ENCODE measurements at regions not wholly inside any gene's neighbourhood (a gene's known extent, or its start where the extent isn't known, plus 50 kb on each side); places are given as distances from the start of the nearest gene placed in this dataset.

- H3K4me3 ChIP-seq (ENCODE audit: low read depth in 1 of 2, low read length in 2 of 2) = no peak overlapping the region
- H3K9me3 ChIP-seq (ENCODE audit: control insufficient read depth in 1 of 2, low read length in 2 of 2) = no peaks in the 10 kb centered on the region
- no peaks in the 10 kb centered on the region for H3K4me1 ChIP-seq (ENCODE audit: control insufficient read depth in 1 of 2, insufficient read depth in 2 of 2, low read length in 2 of 2)
- H3K9ac ChIP-seq (ENCODE audit: low read depth in 1 of 2, low read length in 2 of 2) = no peak overlapping the region
- no peaks in the 10 kb centered on the region for H3K36me3 ChIP-seq (ENCODE audit: control insufficient read depth in 1 of 2, insufficient read depth in 2 of 2, low read length in 2 of 2)
- H3K27me3 ChIP-seq (ENCODE audit: control insufficient read depth in 1 of 2, insufficient read depth in 2 of 2, low read length in 2 of 2) = no peaks in the 10 kb centered on the region
- no peak overlapping the region for H3K27ac ChIP-seq (ENCODE audit: low read depth, low read length)
These were observed 588.6 kb upstream of the FAT1 start for GRCh38 chr4:187312299-187312698.

- Histone ChIP-seq H3K4me1 (ENCODE audit: control insufficient read depth in 1 of 2, insufficient read depth in 2 of 2, low read length in 2 of 2) (no peaks in the 10 kb centered on the region), H3K9me3 (ENCODE audit: control insufficient read depth in 1 of 2, low read length in 2 of 2) (no peaks in the 10 kb centered on the region), H3K27ac (ENCODE audit: low read depth, low read length) (no peak overlapping the region), H3K9ac (ENCODE audit: low read depth in 1 of 2, low read length in 2 of 2) (no peak overlapping the region), H3K4me3 (ENCODE audit: low read depth in 1 of 2, low read length in 2 of 2) (no peak overlapping the region), H3K27me3 (ENCODE audit: control insufficient read depth in 1 of 2, insufficient read depth in 2 of 2, low read length in 2 of 2) (no peaks in the 10 kb centered on the region), H3K36me3 (ENCODE audit: control insufficient read depth in 1 of 2, insufficient read depth in 2 of 2, low read length in 2 of 2) (no peaks in the 10 kb centered on the region)
These were observed 594.1 kb upstream of the FAT1 start for GRCh38 chr4:187317799-187318198.

GRCh38 chr4:187321711-187322110 is 598.1 kb upstream of the FAT1 start:
- Histone ChIP-seq H3K36me3 (ENCODE audit: control insufficient read depth in 1 of 2, insufficient read depth in 2 of 2, low read length in 2 of 2) (no peaks in the 10 kb centered on the region), H3K4me3 (ENCODE audit: low read depth in 1 of 2, low read length in 2 of 2) (no peak overlapping the region), H3K27ac (ENCODE audit: low read depth, low read length) (no peak overlapping the region), H3K9me3 (ENCODE audit: control insufficient read depth in 1 of 2, low read length in 2 of 2) (no peaks in the 10 kb centered on the region), H3K9ac (ENCODE audit: low read depth in 1 of 2, low read length in 2 of 2) (no peak overlapping the region), H3K27me3 (ENCODE audit: control insufficient read depth in 1 of 2, insufficient read depth in 2 of 2, low read length in 2 of 2) (no peaks in the 10 kb centered on the region), H3K4me1 (ENCODE audit: control insufficient read depth in 1 of 2, insufficient read depth in 2 of 2, low read length in 2 of 2) (no peaks in the 10 kb centered on the region)

- Histone ChIP-seq H3K4me3 (ENCODE audit: low read depth in 1 of 2, low read length in 2 of 2) (no peak overlapping the region), H3K36me3 (ENCODE audit: control insufficient read depth in 1 of 2, insufficient read depth in 2 of 2, low read length in 2 of 2) (no peaks in the 10 kb centered on the region), H3K9ac (ENCODE audit: low read depth in 1 of 2, low read length in 2 of 2) (no peak overlapping the region), H3K9me3 (ENCODE audit: control insufficient read depth in 1 of 2, low read length in 2 of 2) (no peaks in the 10 kb centered on the region), H3K27ac (ENCODE audit: low read depth, low read length) (no peak overlapping the region), H3K27me3 (ENCODE audit: control insufficient read depth in 1 of 2, insufficient read depth in 2 of 2, low read length in 2 of 2) (no peaks in the 10 kb centered on the region), H3K4me1 (ENCODE audit: control insufficient read depth in 1 of 2, insufficient read depth in 2 of 2, low read length in 2 of 2) (no peaks in the 10 kb centered on the region)
These were observed 608.5 kb upstream of the FAT1 start for GRCh38 chr4:187332141-187332540.

- no peaks in the 10 kb centered on the region for H3K9me3 ChIP-seq (ENCODE audit: control insufficient read depth in 1 of 2, low read length in 2 of 2)
- no peak overlapping the region for H3K4me3 ChIP-seq (ENCODE audit: low read depth in 1 of 2, low read length in 2 of 2)
- H3K4me1 ChIP-seq (ENCODE audit: control insufficient read depth in 1 of 2, insufficient read depth in 2 of 2, low read length in 2 of 2) = no peaks in the 10 kb centered on the region
- no peak overlapping the region for H3K27ac ChIP-seq (ENCODE audit: low read depth, low read length)
- no peaks in the 10 kb centered on the region for H3K36me3 ChIP-seq (ENCODE audit: control insufficient read depth in 1 of 2, insufficient read depth in 2 of 2, low read length in 2 of 2)
- H3K27me3 ChIP-seq (ENCODE audit: control insufficient read depth in 1 of 2, insufficient read depth in 2 of 2, low read length in 2 of 2) = no peaks in the 10 kb centered on the region
- no peak overlapping the region for H3K9ac ChIP-seq (ENCODE audit: low read depth in 1 of 2, low read length in 2 of 2)
These were observed 609.5 kb upstream of the FAT1 start for GRCh38 chr4:187333151-187333550.

- H3K27ac ChIP-seq (ENCODE audit: low read depth, low read length) = no peak overlapping the region
- H3K27me3 ChIP-seq (ENCODE audit: control insufficient read depth in 1 of 2, insufficient read depth in 2 of 2, low read length in 2 of 2) = no peaks in the 10 kb centered on the region
- H3K9ac ChIP-seq (ENCODE audit: low read depth in 1 of 2, low read length in 2 of 2) = no peak overlapping the region
- H3K4me1 ChIP-seq (ENCODE audit: control insufficient read depth in 1 of 2, insufficient read depth in 2 of 2, low read length in 2 of 2) = no peaks in the 10 kb centered on the region
- H3K36me3 ChIP-seq (ENCODE audit: control insufficient read depth in 1 of 2, insufficient read depth in 2 of 2, low read length in 2 of 2) = no peaks in the 10 kb centered on the region
- H3K4me3 ChIP-seq (ENCODE audit: low read depth in 1 of 2, low read length in 2 of 2) = no peak overlapping the region
- no peaks in the 10 kb centered on the region for H3K9me3 ChIP-seq (ENCODE audit: control insufficient read depth in 1 of 2, low read length in 2 of 2)
These were observed 611.7 kb upstream of the FAT1 start for GRCh38 chr4:187335339-187335738.

GRCh38 chr4:187354740-187355139 is 631.1 kb upstream of the FAT1 start:
- Histone ChIP-seq H3K27ac (ENCODE audit: low read depth, low read length) (no peak overlapping the region), H3K4me1 (ENCODE audit: control insufficient read depth in 1 of 2, insufficient read depth in 2 of 2, low read length in 2 of 2) (no peaks in the 10 kb centered on the region), H3K27me3 (ENCODE audit: control insufficient read depth in 1 of 2, insufficient read depth in 2 of 2, low read length in 2 of 2) (no peaks in the 10 kb centered on the region), H3K9ac (ENCODE audit: low read depth in 1 of 2, low read length in 2 of 2) (no peak overlapping the region), H3K4me3 (ENCODE audit: low read depth in 1 of 2, low read length in 2 of 2) (no peak overlapping the region), H3K9me3 (ENCODE audit: control insufficient read depth in 1 of 2, low read length in 2 of 2) (no peaks in the 10 kb centered on the region), H3K36me3 (ENCODE audit: control insufficient read depth in 1 of 2, insufficient read depth in 2 of 2, low read length in 2 of 2) (no peaks in the 10 kb centered on the region)

- no peak overlapping the region for H3K4me3 ChIP-seq (ENCODE audit: low read depth in 1 of 2, low read length in 2 of 2)
- no peaks in the 10 kb centered on the region for H3K4me1 ChIP-seq (ENCODE audit: control insufficient read depth in 1 of 2, insufficient read depth in 2 of 2, low read length in 2 of 2)
- no peaks in the 10 kb centered on the region for H3K9me3 ChIP-seq (ENCODE audit: control insufficient read depth in 1 of 2, low read length in 2 of 2)
- no peak overlapping the region for H3K27ac ChIP-seq (ENCODE audit: low read depth, low read length)
- H3K36me3 ChIP-seq (ENCODE audit: control insufficient read depth in 1 of 2, insufficient read depth in 2 of 2, low read length in 2 of 2) = no peaks in the 10 kb centered on the region
- H3K9ac ChIP-seq (ENCODE audit: low read depth in 1 of 2, low read length in 2 of 2) = no peak overlapping the region
- H3K27me3 ChIP-seq (ENCODE audit: control insufficient read depth in 1 of 2, insufficient read depth in 2 of 2, low read length in 2 of 2) = no peaks in the 10 kb centered on the region
These were observed 633.5 kb upstream of the FAT1 start for GRCh38 chr4:187357045-187357643.

- Histone ChIP-seq H3K9me3 (ENCODE audit: control insufficient read depth in 1 of 2, low read length in 2 of 2) (no peaks in the 10 kb centered on the region), H3K4me1 (ENCODE audit: control insufficient read depth in 1 of 2, insufficient read depth in 2 of 2, low read length in 2 of 2) (no peaks in the 10 kb centered on the region), H3K9ac (ENCODE audit: low read depth in 1 of 2, low read length in 2 of 2) (no peak overlapping the region), H3K27ac (ENCODE audit: low read depth, low read length) (no peak overlapping the region), H3K4me3 (ENCODE audit: low read depth in 1 of 2, low read length in 2 of 2) (no peak overlapping the region), H3K27me3 (ENCODE audit: control insufficient read depth in 1 of 2, insufficient read depth in 2 of 2, low read length in 2 of 2) (no peaks in the 10 kb centered on the region), H3K36me3 (ENCODE audit: control insufficient read depth in 1 of 2, insufficient read depth in 2 of 2, low read length in 2 of 2) (no peaks in the 10 kb centered on the region)
These were observed 634.2 kb upstream of the FAT1 start for GRCh38 chr4:187357821-187358220.

GRCh38 chr4:187362937-187363857 is 632.4 kb upstream of the ZFP42 start:
- H3K27me3 ChIP-seq (ENCODE audit: control insufficient read depth in 1 of 2, insufficient read depth in 2 of 2, low read length in 2 of 2) = no peaks in the 10 kb centered on the region
- H3K4me3 ChIP-seq (ENCODE audit: low read depth in 1 of 2, low read length in 2 of 2) = no peak overlapping the region
- no peak overlapping the region for H3K9ac ChIP-seq (ENCODE audit: low read depth in 1 of 2, low read length in 2 of 2)
- H3K9me3 ChIP-seq (ENCODE audit: control insufficient read depth in 1 of 2, low read length in 2 of 2) = no peaks in the 10 kb centered on the region
- no peak overlapping the region for H3K27ac ChIP-seq (ENCODE audit: low read depth, low read length)
- no peaks in the 10 kb centered on the region for H3K36me3 ChIP-seq (ENCODE audit: control insufficient read depth in 1 of 2, insufficient read depth in 2 of 2, low read length in 2 of 2)
- H3K4me1 ChIP-seq (ENCODE audit: control insufficient read depth in 1 of 2, insufficient read depth in 2 of 2, low read length in 2 of 2) = no peaks in the 10 kb centered on the region

All from duodenal mucosa (tissue), 2 donors.